ENCODE measurements at regions not wholly inside any gene's neighbourhood (a gene's known extent, or its start where the extent isn't known, plus 50 kb on each side); places are given as distances from the start of the nearest gene placed in this dataset.

DNA sequence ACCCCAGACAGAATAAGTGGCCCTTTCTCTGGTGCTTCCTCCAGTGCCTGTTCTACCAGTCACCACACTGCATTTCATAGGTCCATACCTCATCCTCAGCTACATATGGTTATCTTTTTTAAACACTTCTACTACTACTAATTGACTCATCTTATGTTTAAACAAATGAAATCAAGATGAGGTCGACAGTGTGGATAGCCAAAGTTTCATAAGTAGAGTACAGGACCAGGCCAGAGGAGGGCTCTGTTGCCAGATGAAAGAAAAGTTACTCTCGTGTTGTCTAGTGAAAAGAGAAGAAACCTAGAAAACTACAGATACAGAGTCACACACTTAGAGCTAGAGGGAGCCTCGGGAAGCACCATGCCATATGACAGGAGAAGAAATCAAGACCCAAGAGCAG lies 296.1 kb downstream of the VPS13C start:
- TF ChIP-seq, protein P1, sequence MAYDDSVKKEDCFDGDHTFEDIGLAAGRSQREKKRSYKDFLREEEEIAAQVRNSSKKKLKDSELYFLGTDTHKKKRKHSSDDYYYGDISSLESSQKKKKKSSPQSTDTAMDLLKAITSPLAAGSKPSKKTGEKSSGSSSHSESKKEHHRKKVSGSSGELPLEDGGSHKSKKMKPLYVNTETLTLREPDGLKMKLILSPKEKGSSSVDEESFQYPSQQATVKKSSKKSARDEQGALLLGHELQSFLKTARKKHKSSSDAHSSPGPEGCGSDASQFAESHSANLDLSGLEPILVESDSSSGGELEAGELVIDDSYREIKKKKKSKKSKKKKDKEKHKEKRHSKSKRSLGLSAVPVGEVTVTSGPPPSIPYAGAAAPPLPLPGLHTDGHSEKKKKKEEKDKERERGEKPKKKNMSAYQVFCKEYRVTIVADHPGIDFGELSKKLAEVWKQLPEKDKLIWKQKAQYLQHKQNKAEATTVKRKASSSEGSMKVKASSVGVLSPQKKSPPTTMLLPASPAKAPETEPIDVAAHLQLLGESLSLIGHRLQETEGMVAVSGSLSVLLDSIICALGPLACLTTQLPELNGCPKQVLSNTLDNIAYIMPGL (CRISPR knock-in tag; IDR thresholded peaks at IDR 0.05), result no peak
- TF ChIP-seq, protein P2, sequence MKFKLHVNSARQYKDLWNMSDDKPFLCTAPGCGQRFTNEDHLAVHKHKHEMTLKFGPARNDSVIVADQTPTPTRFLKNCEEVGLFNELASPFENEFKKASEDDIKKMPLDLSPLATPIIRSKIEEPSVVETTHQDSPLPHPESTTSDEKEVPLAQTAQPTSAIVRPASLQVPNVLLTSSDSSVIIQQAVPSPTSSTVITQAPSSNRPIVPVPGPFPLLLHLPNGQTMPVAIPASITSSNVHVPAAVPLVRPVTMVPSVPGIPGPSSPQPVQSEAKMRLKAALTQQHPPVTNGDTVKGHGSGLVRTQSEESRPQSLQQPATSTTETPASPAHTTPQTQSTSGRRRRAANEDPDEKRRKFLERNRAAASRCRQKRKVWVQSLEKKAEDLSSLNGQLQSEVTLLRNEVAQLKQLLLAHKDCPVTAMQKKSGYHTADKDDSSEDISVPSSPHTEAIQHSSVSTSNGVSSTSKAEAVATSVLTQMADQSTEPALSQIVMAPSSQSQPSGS (CRISPR knock-in tag; IDR thresholded peaks at IDR 0.05), result no peak
- TF ChIP-seq CEBPB (tag; IDR thresholded peaks at IDR 0.05), result no peak
- TF ChIP-seq POLR2AphosphoS2 (IDR thresholded peaks at IDR 0.05; ENCODE audit: low read length), result no peak
- no peak for TF ChIP-seq ZNF133 (CRISPR knock-in tag; IDR thresholded peaks at IDR 0.05)
- TF ChIP-seq, protein P3, sequence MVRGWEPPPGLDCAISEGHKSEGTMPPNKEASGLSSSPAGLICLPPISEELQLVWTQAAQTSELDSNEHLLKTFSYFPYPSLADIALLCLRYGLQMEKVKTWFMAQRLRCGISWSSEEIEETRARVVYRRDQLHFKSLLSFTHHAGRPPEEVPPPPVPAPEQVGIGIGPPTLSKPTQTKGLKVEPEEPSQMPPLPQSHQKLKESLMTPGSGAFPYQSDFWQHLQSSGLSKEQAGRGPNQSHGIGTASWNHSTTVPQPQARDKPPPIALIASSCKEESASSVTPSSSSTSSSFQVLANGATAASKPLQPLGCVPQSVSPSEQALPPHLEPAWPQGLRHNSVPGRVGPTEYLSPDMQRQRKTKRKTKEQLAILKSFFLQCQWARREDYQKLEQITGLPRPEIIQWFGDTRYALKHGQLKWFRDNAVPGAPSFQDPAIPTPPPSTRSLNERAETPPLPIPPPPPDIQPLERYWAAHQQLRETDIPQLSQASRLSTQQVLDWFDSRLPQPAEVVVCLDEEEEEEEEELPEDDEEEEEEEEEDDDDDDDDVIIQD (CRISPR knock-in tag; IDR thresholded peaks at IDR 0.05), result no peak

All from K562 (cell line).